ENCODE measurements at regions not wholly inside any gene's neighbourhood (a gene's known extent, or its start where the extent isn't known, plus 50 kb on each side); places are given as distances from the start of the nearest gene placed in this dataset.

DNA sequence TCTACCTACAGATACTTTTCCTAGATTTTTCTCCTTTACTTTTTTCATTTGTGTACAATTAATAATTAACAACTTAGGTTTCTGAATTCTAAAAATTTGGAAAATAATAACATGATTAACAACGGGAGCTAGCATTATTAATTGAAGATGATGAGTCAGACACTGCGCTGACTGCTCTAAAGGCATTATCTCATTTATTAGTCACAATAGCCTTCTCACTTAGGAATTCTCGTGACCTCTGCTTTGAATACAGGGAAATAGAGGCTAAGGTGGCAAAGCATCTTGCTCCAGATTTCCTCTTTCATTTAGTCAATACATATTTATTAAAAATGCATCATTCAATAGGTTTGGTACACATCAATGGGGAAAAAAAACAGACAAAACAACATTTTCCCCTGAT lies 441.3 kb downstream of the PCDH18 start (continued):
- TF ChIP-seq, protein P1, sequence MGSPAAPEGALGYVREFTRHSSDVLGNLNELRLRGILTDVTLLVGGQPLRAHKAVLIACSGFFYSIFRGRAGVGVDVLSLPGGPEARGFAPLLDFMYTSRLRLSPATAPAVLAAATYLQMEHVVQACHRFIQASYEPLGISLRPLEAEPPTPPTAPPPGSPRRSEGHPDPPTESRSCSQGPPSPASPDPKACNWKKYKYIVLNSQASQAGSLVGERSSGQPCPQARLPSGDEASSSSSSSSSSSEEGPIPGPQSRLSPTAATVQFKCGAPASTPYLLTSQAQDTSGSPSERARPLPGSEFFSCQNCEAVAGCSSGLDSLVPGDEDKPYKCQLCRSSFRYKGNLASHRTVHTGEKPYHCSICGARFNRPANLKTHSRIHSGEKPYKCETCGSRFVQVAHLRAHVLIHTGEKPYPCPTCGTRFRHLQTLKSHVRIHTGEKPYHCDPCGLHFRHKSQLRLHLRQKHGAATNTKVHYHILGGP (tag by site-specific recombination; IDR thresholded peaks at IDR 0.05), result no peak
- TF ChIP-seq, protein P2, sequence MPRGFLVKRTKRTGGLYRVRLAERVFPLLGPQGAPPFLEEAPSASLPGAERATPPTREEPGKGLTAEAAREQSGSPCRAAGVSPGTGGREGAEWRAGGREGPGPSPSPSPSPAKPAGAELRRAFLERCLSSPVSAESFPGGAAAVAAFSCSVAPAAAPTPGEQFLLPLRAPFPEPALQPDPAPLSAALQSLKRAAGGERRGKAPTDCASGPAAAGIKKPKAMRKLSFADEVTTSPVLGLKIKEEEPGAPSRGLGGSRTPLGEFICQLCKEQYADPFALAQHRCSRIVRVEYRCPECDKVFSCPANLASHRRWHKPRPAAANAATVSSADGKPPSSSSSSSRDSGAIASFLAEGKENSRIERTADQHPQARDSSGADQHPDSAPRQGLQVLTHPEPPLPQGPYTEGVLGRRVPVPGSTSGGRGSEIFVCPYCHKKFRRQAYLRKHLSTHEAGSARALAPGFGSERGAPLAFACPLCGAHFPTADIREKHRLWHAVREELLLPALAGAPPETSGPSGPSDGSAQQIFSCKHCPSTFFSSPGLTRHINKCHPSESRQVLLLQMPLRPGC (tag by site-specific recombination; IDR thresholded peaks at IDR 0.05), result no peak
- no peak for TF ChIP-seq ZNF658 (tag by site-specific recombination; IDR thresholded peaks at IDR 0.05)

DNA sequence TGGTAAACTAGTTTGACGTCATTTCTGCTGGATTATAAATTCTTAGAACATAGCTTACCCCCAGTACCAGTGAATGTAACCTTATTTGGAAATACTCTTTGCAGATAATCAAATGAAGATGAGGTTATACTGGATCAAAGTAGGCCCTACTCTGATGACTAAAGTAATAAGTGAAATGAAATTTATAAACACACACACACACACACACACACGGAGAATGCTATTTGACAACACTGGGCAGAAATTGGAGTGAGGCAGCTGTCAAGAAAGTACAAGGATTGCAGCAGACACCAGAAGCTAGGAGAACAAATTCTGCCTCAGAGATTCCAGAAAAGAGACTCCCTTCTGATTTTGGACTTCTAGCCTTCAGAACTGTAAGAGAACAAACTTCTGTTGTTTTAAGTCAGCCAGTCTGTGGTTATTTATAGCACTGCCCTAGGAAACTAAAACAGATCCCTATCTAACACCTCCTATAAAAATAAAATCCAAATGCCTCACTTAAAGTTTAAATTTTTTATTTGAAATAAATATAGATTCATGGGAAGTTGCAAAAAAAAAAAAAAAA lies 448.6 kb downstream of the PCDH18 start:
- CTCF ChIA-PET, result no interaction called here
- Histone ChIP-seq H3K4me1 (ENCODE audit: control insufficient read depth, insufficient read depth, low read length) (0 out of 2 replicates have a peak, but pooled peaks cover 4% of the 10 kb centered on the region), H3K4me3 (ENCODE audit: low read depth, low read length) (no peak overlapping the region), H3K27ac (ENCODE audit: extremely low read depth, low read depth, low read length) (no peak overlapping the region), H3K9me3 (ENCODE audit: control insufficient read depth, insufficient read depth, low read depth, low read length) (no peaks in the 10 kb centered on the region), H3K36me3 (ENCODE audit: control insufficient read depth in 2 of 2, insufficient read depth in 1 of 2, low read length in 2 of 2) (no peaks in the 10 kb centered on the region)
- TF ChIP-seq ZSCAN23 (tag by site-specific recombination; IDR thresholded peaks at IDR 0.05) (no peak), MZF1 (tag by site-specific recombination; IDR thresholded peaks at IDR 0.05; ENCODE audit: borderline replicate concordance) (no peak), ZNF529 (tag by site-specific recombination; IDR thresholded peaks at IDR 0.05; ENCODE audit: insufficient replicate concordance) (no peak), ZBTB7A (tag by site-specific recombination; IDR thresholded peaks at IDR 0.05; ENCODE audit: low read depth) (no peak), ZNF138 (tag by site-specific recombination; IDR thresholded peaks at IDR 0.05; ENCODE audit: borderline replicate concordance) (no peak), ZNF600 (tag by site-specific recombination; IDR thresholded peaks at IDR 0.05) (no peak), ZIC2 (tag by site-specific recombination; IDR thresholded peaks at IDR 0.05) (no peak), ZNF426 (tag by site-specific recombination; IDR thresholded peaks at IDR 0.05) (no peak), ZBTB8A (tag by site-specific recombination; IDR thresholded peaks at IDR 0.05) (no peak), ZNF169 (tag by site-specific recombination; IDR thresholded peaks at IDR 0.05) (no peak)
- TF ChIP-seq, protein P3, sequence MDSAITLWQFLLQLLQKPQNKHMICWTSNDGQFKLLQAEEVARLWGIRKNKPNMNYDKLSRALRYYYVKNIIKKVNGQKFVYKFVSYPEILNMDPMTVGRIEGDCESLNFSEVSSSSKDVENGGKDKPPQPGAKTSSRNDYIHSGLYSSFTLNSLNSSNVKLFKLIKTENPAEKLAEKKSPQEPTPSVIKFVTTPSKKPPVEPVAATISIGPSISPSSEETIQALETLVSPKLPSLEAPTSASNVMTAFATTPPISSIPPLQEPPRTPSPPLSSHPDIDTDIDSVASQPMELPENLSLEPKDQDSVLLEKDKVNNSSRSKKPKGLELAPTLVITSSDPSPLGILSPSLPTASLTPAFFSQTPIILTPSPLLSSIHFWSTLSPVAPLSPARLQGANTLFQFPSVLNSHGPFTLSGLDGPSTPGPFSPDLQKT (IDR thresholded peaks at IDR 0.05; ENCODE audit: borderline replicate concordance, low read depth, low read length), result no peak
- TF ChIP-seq, protein P4, sequence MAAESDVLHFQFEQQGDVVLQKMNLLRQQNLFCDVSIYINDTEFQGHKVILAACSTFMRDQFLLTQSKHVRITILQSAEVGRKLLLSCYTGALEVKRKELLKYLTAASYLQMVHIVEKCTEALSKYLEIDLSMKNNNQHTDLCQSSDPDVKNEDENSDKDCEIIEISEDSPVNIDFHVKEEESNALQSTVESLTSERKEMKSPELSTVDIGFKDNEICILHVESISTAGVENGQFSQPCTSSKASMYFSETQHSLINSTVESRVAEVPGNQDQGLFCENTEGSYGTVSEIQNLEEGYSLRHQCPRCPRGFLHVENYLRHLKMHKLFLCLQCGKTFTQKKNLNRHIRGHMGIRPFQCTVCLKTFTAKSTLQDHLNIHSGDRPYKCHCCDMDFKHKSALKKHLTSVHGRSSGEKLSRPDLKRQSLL (tag by site-specific recombination; IDR thresholded peaks at IDR 0.05), result no peak
- TF ChIP-seq, protein P5, sequence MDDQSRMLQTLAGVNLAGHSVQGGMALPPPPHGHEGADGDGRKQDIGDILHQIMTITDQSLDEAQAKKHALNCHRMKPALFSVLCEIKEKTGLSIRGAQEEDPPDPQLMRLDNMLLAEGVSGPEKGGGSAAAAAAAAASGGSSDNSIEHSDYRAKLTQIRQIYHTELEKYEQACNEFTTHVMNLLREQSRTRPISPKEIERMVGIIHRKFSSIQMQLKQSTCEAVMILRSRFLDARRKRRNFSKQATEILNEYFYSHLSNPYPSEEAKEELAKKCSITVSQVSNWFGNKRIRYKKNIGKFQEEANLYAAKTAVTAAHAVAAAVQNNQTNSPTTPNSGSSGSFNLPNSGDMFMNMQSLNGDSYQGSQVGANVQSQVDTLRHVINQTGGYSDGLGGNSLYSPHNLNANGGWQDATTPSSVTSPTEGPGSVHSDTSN (CRISPR knock-in tag; IDR thresholded peaks at IDR 0.05), result no peak
- TF ChIP-seq, protein P6, sequence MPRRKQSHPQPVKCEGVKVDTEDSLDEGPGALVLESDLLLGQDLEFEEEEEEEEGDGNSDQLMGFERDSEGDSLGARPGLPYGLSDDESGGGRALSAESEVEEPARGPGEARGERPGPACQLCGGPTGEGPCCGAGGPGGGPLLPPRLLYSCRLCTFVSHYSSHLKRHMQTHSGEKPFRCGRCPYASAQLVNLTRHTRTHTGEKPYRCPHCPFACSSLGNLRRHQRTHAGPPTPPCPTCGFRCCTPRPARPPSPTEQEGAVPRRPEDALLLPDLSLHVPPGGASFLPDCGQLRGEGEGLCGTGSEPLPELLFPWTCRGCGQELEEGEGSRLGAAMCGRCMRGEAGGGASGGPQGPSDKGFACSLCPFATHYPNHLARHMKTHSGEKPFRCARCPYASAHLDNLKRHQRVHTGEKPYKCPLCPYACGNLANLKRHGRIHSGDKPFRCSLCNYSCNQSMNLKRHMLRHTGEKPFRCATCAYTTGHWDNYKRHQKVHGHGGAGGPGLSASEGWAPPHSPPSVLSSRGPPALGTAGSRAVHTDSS (tag by site-specific recombination; IDR thresholded peaks at IDR 0.05), result no peak
- TF ChIP-seq, protein P7, sequence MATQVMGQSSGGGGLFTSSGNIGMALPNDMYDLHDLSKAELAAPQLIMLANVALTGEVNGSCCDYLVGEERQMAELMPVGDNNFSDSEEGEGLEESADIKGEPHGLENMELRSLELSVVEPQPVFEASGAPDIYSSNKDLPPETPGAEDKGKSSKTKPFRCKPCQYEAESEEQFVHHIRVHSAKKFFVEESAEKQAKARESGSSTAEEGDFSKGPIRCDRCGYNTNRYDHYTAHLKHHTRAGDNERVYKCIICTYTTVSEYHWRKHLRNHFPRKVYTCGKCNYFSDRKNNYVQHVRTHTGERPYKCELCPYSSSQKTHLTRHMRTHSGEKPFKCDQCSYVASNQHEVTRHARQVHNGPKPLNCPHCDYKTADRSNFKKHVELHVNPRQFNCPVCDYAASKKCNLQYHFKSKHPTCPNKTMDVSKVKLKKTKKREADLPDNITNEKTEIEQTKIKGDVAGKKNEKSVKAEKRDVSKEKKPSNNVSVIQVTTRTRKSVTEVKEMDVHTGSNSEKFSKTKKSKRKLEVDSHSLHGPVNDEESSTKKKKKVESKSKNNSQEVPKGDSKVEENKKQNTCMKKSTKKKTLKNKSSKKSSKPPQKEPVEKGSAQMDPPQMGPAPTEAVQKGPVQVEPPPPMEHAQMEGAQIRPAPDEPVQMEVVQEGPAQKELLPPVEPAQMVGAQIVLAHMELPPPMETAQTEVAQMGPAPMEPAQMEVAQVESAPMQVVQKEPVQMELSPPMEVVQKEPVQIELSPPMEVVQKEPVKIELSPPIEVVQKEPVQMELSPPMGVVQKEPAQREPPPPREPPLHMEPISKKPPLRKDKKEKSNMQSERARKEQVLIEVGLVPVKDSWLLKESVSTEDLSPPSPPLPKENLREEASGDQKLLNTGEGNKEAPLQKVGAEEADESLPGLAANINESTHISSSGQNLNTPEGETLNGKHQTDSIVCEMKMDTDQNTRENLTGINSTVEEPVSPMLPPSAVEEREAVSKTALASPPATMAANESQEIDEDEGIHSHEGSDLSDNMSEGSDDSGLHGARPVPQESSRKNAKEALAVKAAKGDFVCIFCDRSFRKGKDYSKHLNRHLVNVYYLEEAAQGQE (tag by site-specific recombination; IDR thresholded peaks at IDR 0.05), result no peak
- POLR2A ChIA-PET, result no interaction called here
